ENCODE measurements at regions not wholly inside any gene's neighbourhood (a gene's known extent, or its start where the extent isn't known, plus 50 kb on each side); places are given as distances from the start of the nearest gene placed in this dataset.

GRCh38 chr1:209102531-209102930 lies 481.0 kb upstream of the CAMK1G start:
- ChIA-PET CTCF (no interaction called here), POLR2A (no interaction called here)
- ATAC-seq: no peak
- TF ChIP-seq SIN3A (IDR thresholded peaks at IDR 0.05; ENCODE audit: borderline replicate concordance, insufficient read depth, low read depth, low read length) (no peak), TCF7L2 (IDR thresholded peaks at IDR 0.05; ENCODE audit: low read depth, low read length) (no peak), POLR2AphosphoS5 (IDR thresholded peaks at IDR 0.05; ENCODE audit: low read depth, low read length) (no peak)
- TF ChIP-seq, protein P1, sequence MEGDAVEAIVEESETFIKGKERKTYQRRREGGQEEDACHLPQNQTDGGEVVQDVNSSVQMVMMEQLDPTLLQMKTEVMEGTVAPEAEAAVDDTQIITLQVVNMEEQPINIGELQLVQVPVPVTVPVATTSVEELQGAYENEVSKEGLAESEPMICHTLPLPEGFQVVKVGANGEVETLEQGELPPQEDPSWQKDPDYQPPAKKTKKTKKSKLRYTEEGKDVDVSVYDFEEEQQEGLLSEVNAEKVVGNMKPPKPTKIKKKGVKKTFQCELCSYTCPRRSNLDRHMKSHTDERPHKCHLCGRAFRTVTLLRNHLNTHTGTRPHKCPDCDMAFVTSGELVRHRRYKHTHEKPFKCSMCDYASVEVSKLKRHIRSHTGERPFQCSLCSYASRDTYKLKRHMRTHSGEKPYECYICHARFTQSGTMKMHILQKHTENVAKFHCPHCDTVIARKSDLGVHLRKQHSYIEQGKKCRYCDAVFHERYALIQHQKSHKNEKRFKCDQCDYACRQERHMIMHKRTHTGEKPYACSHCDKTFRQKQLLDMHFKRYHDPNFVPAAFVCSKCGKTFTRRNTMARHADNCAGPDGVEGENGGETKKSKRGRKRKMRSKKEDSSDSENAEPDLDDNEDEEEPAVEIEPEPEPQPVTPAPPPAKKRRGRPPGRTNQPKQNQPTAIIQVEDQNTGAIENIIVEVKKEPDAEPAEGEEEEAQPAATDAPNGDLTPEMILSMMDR (IDR thresholded peaks at IDR 0.05): no peak
- TF ChIP-seq, protein P2, sequence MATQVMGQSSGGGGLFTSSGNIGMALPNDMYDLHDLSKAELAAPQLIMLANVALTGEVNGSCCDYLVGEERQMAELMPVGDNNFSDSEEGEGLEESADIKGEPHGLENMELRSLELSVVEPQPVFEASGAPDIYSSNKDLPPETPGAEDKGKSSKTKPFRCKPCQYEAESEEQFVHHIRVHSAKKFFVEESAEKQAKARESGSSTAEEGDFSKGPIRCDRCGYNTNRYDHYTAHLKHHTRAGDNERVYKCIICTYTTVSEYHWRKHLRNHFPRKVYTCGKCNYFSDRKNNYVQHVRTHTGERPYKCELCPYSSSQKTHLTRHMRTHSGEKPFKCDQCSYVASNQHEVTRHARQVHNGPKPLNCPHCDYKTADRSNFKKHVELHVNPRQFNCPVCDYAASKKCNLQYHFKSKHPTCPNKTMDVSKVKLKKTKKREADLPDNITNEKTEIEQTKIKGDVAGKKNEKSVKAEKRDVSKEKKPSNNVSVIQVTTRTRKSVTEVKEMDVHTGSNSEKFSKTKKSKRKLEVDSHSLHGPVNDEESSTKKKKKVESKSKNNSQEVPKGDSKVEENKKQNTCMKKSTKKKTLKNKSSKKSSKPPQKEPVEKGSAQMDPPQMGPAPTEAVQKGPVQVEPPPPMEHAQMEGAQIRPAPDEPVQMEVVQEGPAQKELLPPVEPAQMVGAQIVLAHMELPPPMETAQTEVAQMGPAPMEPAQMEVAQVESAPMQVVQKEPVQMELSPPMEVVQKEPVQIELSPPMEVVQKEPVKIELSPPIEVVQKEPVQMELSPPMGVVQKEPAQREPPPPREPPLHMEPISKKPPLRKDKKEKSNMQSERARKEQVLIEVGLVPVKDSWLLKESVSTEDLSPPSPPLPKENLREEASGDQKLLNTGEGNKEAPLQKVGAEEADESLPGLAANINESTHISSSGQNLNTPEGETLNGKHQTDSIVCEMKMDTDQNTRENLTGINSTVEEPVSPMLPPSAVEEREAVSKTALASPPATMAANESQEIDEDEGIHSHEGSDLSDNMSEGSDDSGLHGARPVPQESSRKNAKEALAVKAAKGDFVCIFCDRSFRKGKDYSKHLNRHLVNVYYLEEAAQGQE (IDR thresholded peaks at IDR 0.05; ENCODE audit: insufficient read depth in 1 of 2, low read depth in 2 of 2, low read length in 1 of 2): no peak
- Histone ChIP-seq H3K4me1 (ENCODE audit: control insufficient read depth, insufficient read depth, low read length) (no peaks in the 10 kb centered on the region), H3K36me3 (ENCODE audit: control insufficient read depth, insufficient read depth, low read length) (no peaks in the 10 kb centered on the region), H3K9me3 (ENCODE audit: control insufficient read depth, insufficient read depth, low read depth, low read length) (no peaks in the 10 kb centered on the region), H3K27me3 (ENCODE audit: control insufficient read depth, insufficient read depth, low read length) (no peaks in the 10 kb centered on the region), H3K27ac (ENCODE audit: low read length) (no peak overlapping the region), H3K4me3 (ENCODE audit: low read depth in 2 of 2, low read length in 2 of 2) (no peak overlapping the region)
- DNase-seq (ENCODE audit: low read depth, low spot score): no peak
- intact Hi-C loops (cut with micrococcal nuclease; ENCODE audit: unreplicated experiment) (no loop called here), in situ Hi-C loops (cut with HindIII; ENCODE audit: low pct_unique_long_range_greater_than_20kb, low sequenced_read_pairs) (no loop called here)
- no TSS peak for BruUV-seq (replicated peaks)

DNA sequence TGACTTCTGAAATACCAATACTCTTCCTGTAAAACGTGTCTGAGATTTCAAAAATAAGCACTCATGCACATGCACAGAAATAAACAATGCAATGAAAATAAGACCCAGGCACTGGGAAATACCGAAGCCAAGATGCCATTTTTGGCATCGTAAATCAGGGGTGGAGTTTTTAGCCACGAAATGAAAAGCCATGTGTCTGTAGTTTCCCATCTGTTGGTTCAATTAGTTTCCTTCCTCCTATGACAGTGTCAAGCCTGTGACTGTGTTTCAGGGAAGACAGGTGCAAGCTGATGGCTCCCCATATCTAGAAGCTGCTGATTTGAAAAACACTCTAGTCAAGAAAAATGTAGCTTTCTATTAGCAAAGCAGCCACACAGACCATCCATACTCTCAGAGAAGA lies 480.4 kb upstream of the CAMK1G start:
- no peak for ATAC-seq
- TF ChIP-seq, protein P1 (IDR thresholded peaks at IDR 0.05): no peak
- TF ChIP-seq POLR2AphosphoS5 (IDR thresholded peaks at IDR 0.05; ENCODE audit: low read depth, low read length) (no peak), SIN3A (IDR thresholded peaks at IDR 0.05; ENCODE audit: borderline replicate concordance, insufficient read depth, low read depth, low read length) (no peak), TCF7L2 (IDR thresholded peaks at IDR 0.05; ENCODE audit: low read depth, low read length) (no peak)
- TF ChIP-seq, protein P2 (IDR thresholded peaks at IDR 0.05; ENCODE audit: insufficient read depth in 1 of 2, low read depth in 2 of 2, low read length in 1 of 2): no peak

More for the DNA sequence above, 480.4 kb upstream of the CAMK1G start:
- CTCF ChIA-PET: no interaction called here
- no peak for DNase-seq (ENCODE audit: low read depth, low spot score)
- POLR2A ChIA-PET: no interaction called here
- H3K9me3 ChIP-seq (ENCODE audit: control insufficient read depth, insufficient read depth, low read depth, low read length): no peaks in the 10 kb centered on the region
- H3K4me1 ChIP-seq (ENCODE audit: control insufficient read depth, insufficient read depth, low read length): no peaks in the 10 kb centered on the region
- intact Hi-C loops (cut with micrococcal nuclease; ENCODE audit: unreplicated experiment) (no loop called here), in situ Hi-C loops (cut with HindIII; ENCODE audit: low pct_unique_long_range_greater_than_20kb, low sequenced_read_pairs) (no loop called here)
- H3K27ac ChIP-seq (ENCODE audit: low read length): no peak overlapping the region
- H3K36me3 ChIP-seq (ENCODE audit: control insufficient read depth, insufficient read depth, low read length): no peaks in the 10 kb centered on the region
- H3K27me3 ChIP-seq (ENCODE audit: control insufficient read depth, insufficient read depth, low read length): no peaks in the 10 kb centered on the region
- H3K4me3 ChIP-seq (ENCODE audit: low read depth in 2 of 2, low read length in 2 of 2): no peak overlapping the region
- no TSS peak for BruUV-seq (replicated peaks)
